HepG2 (cell line): ENCODE measurements at regions not wholly inside any gene's neighbourhood (a gene's known extent, or its start where the extent isn't known, plus 50 kb on each side); places are given as distances from the start of the nearest gene placed in this dataset.

Experiments
- AHR ChIP-seq: IDR thresholded peaks from 2 replicates; pipeline ENCODE4 v1.6.1; 2018; ENCODE audit warnings: missing genetic modification reagents, missing compliant biosample characterization
- CHD2 ChIP-seq: IDR thresholded peaks from 2 replicates; pipeline ENCODE4 v1.6.1; 2011; ENCODE audit warnings: low read depth, low read length, improper control_type of control experiment
- DRAP1 ChIP-seq: IDR thresholded peaks from 2 replicates; pipeline ENCODE4 v1.6.1; 2016; ENCODE audit warnings: missing genetic modification reagents, missing compliant biosample characterization
- FOXK1 ChIP-seq: sonication (generic); formaldehyde crosslinking; IDR thresholded peaks from 2 replicates; pipeline ENCODE4 v1.4.0; 2020; ENCODE audit warnings: low read depth, missing genetic modification reagents, borderline replicate concordance
- FOXO1 ChIP-seq: sonication (generic); formaldehyde crosslinking; IDR thresholded peaks from 2 replicates; pipeline ENCODE4 v1.4.0; 2020; ENCODE audit warnings: missing genetic modification reagents
- HDAC1 ChIP-seq: sonication (generic); formaldehyde crosslinking; IDR thresholded peaks from 2 replicates; pipeline ENCODE4 v1.5.1; 2020; ENCODE audit warnings: mild to moderate bottlenecking, missing genetic modification reagents
- HNRNPH1 ChIP-seq: fragments of 200-400 bp; formaldehyde crosslinking; optimal IDR thresholded peaks from 2 replicates; pipeline ENCODE3; 2017; ENCODE audit warnings: mild to moderate bottlenecking, low read depth, low read length
- IKZF4 ChIP-seq: sonication (generic); formaldehyde crosslinking; IDR thresholded peaks from 2 replicates; pipeline ENCODE4 v1.5.1; 2020; ENCODE audit warnings: borderline replicate concordance, mild to moderate bottlenecking, low read depth, missing genetic modification reagents; ENCODE audit errors: not compliant biosample characterization
- IRF2 ChIP-seq: IDR thresholded peaks from 2 replicates; pipeline ENCODE4 v1.6.1; 2018; ENCODE audit warnings: missing genetic modification reagents, missing compliant biosample characterization
- KDM4B ChIP-seq: sonication (generic); formaldehyde crosslinking; IDR thresholded peaks from 2 replicates; pipeline ENCODE4 v1.4.0; 2020; ENCODE audit warnings: missing genetic modification reagents
- MAFK ChIP-seq, 2 experiments: IDR thresholded peaks in 1 of 2; conservative IDR thresholded peaks in 1 of 2; 2 replicates each; pipeline ENCODE4 v1.6.1; 2011; ENCODE audit warnings: improper control_type of control experiment in 2 of 2, low read length in 2 of 2
- MEIS2 ChIP-seq: sonication (generic); formaldehyde crosslinking; IDR thresholded peaks from 2 replicates; pipeline ENCODE4 v1.9.0; 2021; ENCODE audit warnings: mild to moderate bottlenecking, missing genetic modification reagents
- MIXL1 ChIP-seq: IDR thresholded peaks from 2 replicates; pipeline ENCODE4 v1.6.1; 2016
- MZF1 ChIP-seq: sonication (generic); formaldehyde crosslinking; IDR thresholded peaks from 2 replicates; pipeline ENCODE4 v1.8.1; 2023; ENCODE audit warnings: mild to moderate bottlenecking, missing genetic modification reagents, borderline replicate concordance
- PAF1 ChIP-seq: IDR thresholded peaks from 2 replicates; pipeline ENCODE4 v1.6.1; 2016; ENCODE audit warnings: missing genetic modification reagents, missing compliant biosample characterization
- PAXIP1 ChIP-seq: sonication (generic); formaldehyde crosslinking; conservative IDR thresholded peaks from 2 replicates; pipeline ENCODE4 v1.4.0; 2020; ENCODE audit warnings: mild to moderate bottlenecking, missing genetic modification reagents, moderate library complexity
- SOX6 ChIP-seq, 2 experiments: fragments of 450-650 bp in 1 of 2; sonication (generic) in 1 of 2; formaldehyde crosslinking in 1 of 2; IDR thresholded peaks; 2 replicates each; pipeline versions ENCODE4 v1.4.0 to v1.6.1; 2017 to 2020; ENCODE audit warnings: antibody characterized with exemption in 1 of 2, mild to moderate bottlenecking in 1 of 2, missing genetic modification reagents in 1 of 2
- SP2 ChIP-seq: sonication (generic); formaldehyde crosslinking; IDR thresholded peaks from 2 replicates; pipeline ENCODE4 v1.5.1; 2020; ENCODE audit warnings: mild to moderate bottlenecking, missing genetic modification reagents
- STAG1 ChIP-seq: sonication (generic); formaldehyde crosslinking; IDR thresholded peaks from 2 replicates; pipeline ENCODE4 v1.4.0; 2020; ENCODE audit warnings: missing genetic modification reagents
- TMF1 ChIP-seq: sonication (generic); formaldehyde crosslinking; IDR thresholded peaks from 2 replicates; pipeline ENCODE4 v1.8.1; 2022; ENCODE audit warnings: low read depth, missing genetic modification reagents
- TP53 ChIP-seq: sonication (generic); formaldehyde crosslinking; conservative IDR thresholded peaks from 2 replicates; pipeline ENCODE4 v1.4.0; 2020; ENCODE audit warnings: missing genetic modification reagents
- ZBTB46 ChIP-seq: sonication (generic); formaldehyde crosslinking; IDR thresholded peaks from 2 replicates; pipeline ENCODE4 v1.4.0; 2020; ENCODE audit warnings: mild to moderate bottlenecking, missing genetic modification reagents, borderline replicate concordance
- ZMAT3 ChIP-seq: sonication (generic); formaldehyde crosslinking; conservative IDR thresholded peaks from 2 replicates; pipeline ENCODE4 v1.7.0; 2021; ENCODE audit warnings: missing genetic modification reagents
- ZNF615 ChIP-seq: sonication (generic); formaldehyde crosslinking; IDR thresholded peaks from 2 replicates; pipeline ENCODE4 v1.5.0; 2020; ENCODE audit warnings: mild to moderate bottlenecking, missing genetic modification reagents, borderline replicate concordance
- ZNF639 ChIP-seq: conservative IDR thresholded peaks from 2 replicates; pipeline ENCODE4 v1.6.1; 2018; ENCODE audit warnings: missing genetic modification reagents
- ZNF644 ChIP-seq: IDR thresholded peaks from 2 replicates; pipeline ENCODE4 v1.6.1; 2016; ENCODE audit warnings: low read depth
- ZSCAN20 ChIP-seq: sonication (generic); formaldehyde crosslinking; IDR thresholded peaks from 2 replicates; pipeline ENCODE4 v1.4.0; 2020; ENCODE audit warnings: missing genetic modification reagents, mild to moderate bottlenecking, borderline replicate concordance

GRCh38 chr14:89616425-89616824, 199.4 kb upstream of the FOXN3 start (continued):
- TF ChIP-seq STAG1 (no peak), ZNF639 (CRISPR knock-in tag) (no peak), ZNF615 (CRISPR knock-in tag) (no peak), IKZF4 (CRISPR knock-in tag) (no peak), ZMAT3 (CRISPR knock-in tag) (no peak), HDAC1 (CRISPR knock-in tag) (no peak), SP2 (CRISPR knock-in tag) (no peak), MIXL1 (CRISPR knock-in tag) (peak; percentile 39; the same call in 1 of the 2 replicates), MZF1 (no peak), IRF2 (CRISPR knock-in tag) (0 out of 2 replicates have a peak, but pooled peaks have one; percentile 36), PAF1 (CRISPR knock-in tag) (no peak), KDM4B (no peak), ZSCAN20 (CRISPR knock-in tag) (no peak), SOX6 (IDR thresholded peaks at IDR 0.05) (no peak), SOX6 (CRISPR knock-in tag; IDR thresholded peaks at IDR 0.05) (peak; percentile 42; the same call in 1 of the 2 replicates), FOXO1 (0 out of 2 replicates have a peak, but pooled peaks have one; percentile 20), FOXK1 (peak; percentile 19; the same call in 1 of the 2 replicates), ZBTB46 (no peak), MEIS2 (CRISPR knock-in tag) (no peak), PAXIP1 (CRISPR knock-in tag) (peak; percentile 65; the same call in 1 of the 2 replicates), DRAP1 (CRISPR knock-in tag) (0 out of 2 replicates have a peak, but pooled peaks have one; percentile 9), TP53 (no peak), AHR (CRISPR knock-in tag) (no peak), HNRNPH1 (no peak), CHD2 (no peak), ZNF644 (CRISPR knock-in tag) (peak; percentile 64), TMF1 (no peak), MAFK (conservative IDR thresholded peaks at IDR 0.05 in 1 of 2, IDR thresholded peaks at IDR 0.05 in 1 of 2; ENCODE audit: low read length in 2 of 2) (no peak)
